Stimulated activated CD4-positive, alpha-beta T cell treated with anti-CD3 and anti-CD28 coated beads, Interleukin-4, amount 100 ng/mL, for 1 hour (primary cell): ENCODE measurements at regions not wholly inside any gene's neighbourhood (a gene's known extent, or its start where the extent isn't known, plus 50 kb on each side); places are given as distances from the start of the nearest gene placed in this dataset.
"Not testable (repeated sequence)": the region's sequence is repeated elsewhere in the genome, so short reads cannot be mapped to it uniquely, and the experiment has no call there.

Experiments
- DNase-seq: peaks from one replicate; pipeline ENCODE4 v3.0.0-alpha.2; 2020

DNA sequence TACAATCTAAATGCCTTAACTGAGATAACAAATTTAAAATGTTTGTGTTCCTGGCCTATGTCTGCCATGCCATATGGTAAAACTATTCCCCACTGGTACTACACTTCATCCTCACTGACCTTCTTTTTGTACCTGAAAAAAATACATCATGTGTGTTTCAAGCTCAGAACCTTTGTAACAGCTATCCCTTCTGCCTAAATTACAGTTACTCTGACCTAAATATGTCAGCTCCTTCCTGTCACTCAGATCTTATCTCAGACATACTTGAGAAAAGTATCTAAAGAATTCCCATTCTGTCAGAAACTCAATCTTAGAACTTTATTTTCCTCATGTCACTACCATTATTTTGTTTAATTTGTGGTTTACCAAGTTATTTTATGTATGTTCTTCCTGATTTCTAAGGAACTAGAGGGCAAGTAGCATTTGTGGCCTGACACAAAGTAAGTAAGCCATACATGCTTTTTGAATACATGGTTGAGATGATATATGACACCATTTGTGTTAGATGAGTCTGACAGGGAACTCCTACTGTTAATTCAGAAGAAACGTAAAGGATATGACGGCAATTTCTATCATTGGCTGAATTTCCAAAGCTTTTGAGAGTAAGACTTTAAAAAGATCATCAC is 456.5 kb upstream of the NDST3 start:
- DNase-seq, result no peak

DNA sequence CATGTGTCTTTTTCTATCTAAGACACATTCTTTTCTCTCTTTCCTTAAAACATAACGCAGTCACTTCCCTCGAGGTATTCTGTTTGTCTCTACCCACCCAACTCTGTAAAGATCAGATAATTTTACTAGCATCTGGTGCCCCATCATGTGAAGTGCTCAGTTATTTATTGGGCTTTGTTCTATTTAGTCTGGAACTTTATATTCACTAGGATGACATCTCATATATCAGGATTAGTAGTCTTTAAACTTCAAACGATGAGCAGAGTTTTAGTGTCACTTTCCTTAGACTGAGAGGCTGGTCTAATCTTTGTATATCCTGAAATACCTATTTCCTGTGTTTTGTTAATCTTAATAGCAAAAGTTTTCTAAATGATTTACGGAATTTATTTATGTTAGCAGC is 445.5 kb upstream of the NDST3 start:
- DNase-seq, result no peak

DNA sequence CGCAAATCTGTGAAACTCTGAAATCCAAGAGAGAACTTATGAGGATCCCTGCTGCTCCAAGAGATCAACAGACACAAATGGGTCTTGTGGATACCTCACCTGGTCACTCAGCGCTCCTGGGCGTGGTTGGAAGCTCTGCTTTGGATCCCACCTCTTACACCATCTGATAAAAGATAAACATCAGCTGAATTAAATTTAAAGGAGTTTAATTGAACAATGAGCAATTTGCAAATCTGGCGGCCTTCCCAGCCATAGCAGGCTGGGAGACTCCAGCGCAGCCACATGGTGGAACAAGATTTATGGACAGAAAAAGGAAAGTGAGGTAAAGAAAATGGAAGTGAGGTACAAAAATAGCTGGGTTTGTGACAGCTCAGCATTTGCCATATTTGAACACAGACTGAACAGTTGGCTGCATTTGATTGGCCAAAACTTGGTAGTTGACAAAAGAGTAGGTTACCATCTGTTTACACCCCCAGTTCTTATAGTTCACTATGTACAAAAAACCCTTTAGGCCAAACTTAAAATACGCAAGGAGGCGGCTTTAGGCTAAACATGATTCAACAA is 437.3 kb upstream of the NDST3 start:
- no peak for DNase-seq

DNA sequence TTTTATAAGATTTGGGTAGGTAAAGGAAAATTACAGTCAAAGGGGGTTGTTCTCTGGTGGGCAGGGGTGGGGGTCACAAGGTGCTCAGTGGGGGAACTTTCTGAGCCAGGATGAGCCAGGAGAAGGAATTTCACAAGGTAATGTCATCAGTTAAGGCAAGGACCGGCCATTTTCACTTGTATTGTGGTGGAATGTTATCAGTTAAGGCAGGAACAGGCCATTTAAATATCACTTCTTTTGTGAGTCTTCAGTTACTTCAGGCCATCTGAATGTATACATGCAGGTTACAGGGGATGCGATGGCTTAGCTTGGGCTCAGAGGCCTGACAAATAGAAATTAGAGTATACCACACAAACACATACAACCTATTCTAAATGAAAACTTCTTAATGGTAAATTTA is 434.9 kb upstream of the NDST3 start:
- DNase-seq, result not testable (repeated sequence)

DNA sequence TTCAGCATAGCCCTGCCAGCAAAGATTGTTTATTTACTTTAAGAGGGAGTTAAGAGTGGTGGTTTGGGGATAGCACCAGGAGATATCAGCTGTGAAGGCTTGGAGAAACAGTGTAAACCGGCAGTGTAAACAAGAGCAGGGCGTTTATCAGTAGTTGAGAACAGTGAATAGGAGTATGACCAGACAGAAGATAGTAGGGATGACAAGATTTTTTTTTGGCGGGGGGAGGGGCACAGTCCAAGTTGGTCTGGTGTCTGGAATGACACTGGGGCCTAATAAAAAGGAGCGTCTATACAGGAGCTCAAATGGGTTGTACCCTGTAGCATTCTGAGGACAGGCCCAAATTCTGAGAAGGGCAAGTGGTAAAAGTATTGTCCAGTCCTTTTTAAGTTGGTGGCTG is 433.4 kb upstream of the NDST3 start:
- not testable (repeated sequence) for DNase-seq

DNA sequence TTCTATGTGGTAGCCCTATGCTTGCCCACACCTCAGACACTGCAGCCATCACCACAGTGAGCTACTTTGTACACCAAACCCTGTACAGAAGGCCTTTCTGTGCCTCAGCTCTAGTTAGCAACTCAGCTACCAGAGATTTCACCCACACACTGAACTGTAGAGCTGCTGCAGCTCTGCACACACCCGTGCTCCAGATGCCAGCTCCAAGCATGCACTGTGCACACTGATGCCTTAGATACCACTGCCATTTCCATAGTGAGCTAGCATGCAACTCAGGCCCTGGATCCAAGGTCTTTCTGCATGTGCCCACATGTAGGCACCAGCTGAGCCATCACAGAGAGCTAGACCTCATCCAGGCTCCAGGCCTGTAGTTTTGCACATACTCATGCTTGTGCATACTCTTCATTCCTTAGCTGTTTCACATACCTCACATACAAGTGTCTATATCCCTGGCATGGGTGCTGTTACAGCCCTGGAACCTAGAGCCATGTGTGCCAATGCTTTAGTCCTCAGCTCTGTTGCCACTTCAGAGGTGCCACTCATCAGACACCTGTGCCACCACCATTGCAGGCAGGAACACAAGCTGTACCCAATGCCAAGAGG is 423.5 kb upstream of the NDST3 start:
- DNase-seq, result no peak

DNA sequence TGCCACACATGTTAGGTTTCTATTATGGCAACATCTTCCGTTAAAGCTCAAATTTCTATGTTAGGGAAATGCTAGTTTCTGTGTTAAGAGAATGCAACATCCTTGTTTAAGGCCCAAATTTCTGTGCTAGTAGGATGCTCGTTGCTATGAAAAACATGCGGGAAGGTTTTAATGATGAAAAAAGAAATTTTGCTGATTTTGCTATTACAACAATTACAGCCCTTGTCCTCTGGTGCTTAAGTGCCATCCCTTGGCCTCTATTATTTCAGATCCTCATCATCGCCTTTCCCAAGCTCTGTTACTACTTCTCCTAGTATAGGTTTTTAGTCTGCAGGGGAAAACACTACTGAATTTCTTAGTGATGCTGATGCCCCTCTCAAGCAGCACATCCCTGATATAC is 412.6 kb upstream of the NDST3 start:
- no peak for DNase-seq

DNA sequence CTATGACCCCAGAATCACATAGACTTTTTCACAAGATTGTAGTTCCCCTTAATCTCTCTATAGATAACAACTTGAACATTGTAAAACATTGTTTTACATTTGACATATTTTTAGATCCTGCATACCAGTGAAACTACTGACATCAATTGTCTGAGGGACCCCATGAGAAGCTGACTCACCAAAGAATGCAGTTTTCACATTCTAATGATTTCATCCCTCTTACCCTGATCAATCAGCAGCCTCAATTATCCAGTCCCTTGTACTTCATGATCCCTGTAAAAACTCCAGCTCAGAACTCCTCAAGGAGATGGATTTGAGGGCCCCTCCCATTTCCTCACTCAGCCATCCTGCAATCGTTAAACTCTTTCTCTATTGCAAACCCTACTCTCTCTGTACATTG is 411.0 kb upstream of the NDST3 start:
- no peak for DNase-seq

DNA sequence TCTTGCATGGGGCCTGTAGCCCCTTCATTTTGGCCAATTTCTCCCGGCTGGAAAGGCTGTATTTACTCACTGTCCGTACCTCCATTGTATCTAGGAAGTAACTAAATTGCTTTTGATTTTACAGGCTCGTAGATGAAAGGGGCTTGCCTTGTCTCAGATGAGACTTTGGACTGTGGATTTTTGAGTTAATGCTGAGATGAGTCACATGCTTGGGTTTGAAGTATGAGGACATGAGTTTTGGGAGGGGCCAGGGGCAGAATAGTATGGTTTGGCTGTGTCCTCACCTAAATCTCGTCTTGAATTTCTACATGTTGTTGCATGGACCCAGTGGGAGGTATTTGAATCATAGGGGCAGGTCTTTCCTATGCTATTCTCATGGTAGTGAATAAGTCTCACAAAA is 407.6 kb upstream of the NDST3 start:
- DNase-seq, result no peak

DNA sequence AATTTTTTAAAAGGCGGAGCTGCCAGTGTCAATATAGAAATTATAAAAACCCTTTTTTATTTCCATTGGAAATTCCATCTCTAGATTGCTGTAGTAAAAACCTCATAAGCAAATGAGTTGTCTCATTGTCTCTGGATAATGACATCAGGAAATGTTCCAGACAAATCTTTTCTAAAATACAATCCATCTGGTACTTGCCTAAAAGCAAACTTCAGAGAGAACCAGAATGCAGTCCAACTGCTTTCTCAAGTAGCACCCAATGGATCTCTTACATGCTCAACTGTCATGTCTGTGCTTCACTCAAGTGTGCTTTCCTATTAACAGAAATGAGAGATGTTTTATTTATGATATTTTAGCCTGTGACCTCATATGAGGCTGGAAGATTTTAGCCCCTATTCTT is 399.6 kb upstream of the NDST3 start:
- no peak for DNase-seq

DNA sequence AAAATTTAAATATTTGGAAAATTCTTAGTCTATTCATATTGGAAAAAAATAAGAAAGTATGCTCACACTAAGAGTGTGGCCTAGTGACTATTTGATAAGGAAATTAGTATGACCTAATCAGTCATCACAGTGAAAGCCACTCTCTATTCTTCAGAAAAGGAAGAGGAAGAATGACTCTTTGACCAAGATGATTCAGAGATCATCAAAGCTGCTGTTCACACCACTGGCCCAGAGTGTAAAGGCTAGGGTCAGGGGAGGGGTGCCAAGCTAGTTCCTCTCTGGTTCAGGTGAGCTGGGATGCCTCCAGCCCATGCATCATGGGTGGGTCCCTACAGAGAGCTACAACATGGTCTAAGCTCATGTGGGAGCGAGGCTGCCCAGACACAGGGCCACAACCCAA is 396.9 kb upstream of the NDST3 start:
- no peak for DNase-seq

DNA sequence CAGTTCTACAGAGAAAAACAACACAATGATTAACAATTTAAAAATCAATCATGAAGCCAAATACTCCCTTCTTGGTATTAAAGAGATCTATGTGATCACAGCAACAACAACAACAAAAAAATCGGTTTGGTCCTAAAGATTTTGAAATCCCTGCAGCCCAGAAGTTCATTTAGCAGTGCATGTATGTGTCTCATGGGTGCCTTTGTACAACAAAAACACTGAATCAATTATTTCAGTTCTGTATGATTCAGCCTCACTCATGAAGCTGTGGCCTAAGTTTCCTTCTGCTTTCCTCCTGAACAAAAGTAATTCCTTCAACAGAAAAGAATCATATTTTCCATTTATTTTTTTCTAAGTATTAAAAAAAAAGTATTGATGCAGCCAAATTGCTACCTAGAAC is 393.4 kb upstream of the NDST3 start:
- DNase-seq, result no peak

DNA sequence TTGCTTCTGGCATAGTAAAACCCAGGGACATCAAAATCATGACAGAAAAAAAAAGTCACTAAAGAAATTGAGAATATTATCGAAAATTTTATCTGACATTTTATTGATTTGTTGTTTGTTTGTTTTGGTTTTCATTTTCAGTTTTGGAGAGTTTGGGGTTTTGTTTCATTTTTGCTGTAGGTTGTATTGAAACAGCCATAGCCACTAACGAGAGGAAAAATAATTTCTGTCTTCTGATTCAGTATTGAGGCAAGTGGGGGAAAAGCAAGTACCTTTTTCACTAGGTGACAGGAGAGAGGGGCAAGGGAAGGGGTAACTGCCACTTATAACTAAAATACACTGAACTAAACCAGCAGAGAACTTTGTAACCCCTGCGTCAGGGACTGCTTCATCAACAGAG is 392.8 kb upstream of the NDST3 start:
- DNase-seq, result no peak

DNA sequence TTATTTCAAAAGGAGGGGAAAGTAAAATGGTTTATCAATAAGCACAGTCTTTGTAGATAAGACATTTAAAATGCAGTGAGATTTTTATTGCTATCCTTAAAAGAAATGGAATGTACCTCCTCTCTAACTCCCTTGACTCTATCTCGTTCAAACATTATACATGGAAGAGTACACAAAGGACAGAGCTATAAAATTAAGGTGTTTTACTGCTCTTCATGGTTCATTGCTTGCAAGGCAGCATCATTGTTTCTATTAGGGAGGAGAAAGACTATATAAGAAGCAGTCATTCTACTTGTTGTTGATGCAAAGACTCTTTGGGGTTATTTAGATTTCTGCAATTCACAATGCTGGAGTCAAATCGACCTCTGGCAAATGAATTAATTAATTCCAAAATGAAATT is 380.2 kb upstream of the NDST3 start:
- no peak for DNase-seq

DNA sequence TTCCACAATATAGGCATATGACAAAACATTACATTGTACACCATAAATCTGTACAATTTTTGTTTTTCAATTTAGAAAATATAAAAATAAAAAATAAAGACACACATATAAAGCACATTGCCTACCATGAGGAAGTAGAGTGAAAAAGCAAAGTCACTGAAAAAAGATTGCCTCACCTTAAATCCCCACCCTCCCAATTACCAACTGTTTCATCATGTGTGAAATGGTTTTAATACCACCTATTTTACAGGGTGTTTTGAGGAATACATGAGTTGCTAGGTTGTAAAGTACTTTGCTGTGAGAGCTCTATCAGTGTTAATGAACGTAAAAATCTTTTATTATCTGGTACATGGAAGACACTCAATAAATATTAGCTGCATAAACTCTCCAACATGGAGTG is 373.6 kb upstream of the NDST3 start:
- no peak for DNase-seq

DNA sequence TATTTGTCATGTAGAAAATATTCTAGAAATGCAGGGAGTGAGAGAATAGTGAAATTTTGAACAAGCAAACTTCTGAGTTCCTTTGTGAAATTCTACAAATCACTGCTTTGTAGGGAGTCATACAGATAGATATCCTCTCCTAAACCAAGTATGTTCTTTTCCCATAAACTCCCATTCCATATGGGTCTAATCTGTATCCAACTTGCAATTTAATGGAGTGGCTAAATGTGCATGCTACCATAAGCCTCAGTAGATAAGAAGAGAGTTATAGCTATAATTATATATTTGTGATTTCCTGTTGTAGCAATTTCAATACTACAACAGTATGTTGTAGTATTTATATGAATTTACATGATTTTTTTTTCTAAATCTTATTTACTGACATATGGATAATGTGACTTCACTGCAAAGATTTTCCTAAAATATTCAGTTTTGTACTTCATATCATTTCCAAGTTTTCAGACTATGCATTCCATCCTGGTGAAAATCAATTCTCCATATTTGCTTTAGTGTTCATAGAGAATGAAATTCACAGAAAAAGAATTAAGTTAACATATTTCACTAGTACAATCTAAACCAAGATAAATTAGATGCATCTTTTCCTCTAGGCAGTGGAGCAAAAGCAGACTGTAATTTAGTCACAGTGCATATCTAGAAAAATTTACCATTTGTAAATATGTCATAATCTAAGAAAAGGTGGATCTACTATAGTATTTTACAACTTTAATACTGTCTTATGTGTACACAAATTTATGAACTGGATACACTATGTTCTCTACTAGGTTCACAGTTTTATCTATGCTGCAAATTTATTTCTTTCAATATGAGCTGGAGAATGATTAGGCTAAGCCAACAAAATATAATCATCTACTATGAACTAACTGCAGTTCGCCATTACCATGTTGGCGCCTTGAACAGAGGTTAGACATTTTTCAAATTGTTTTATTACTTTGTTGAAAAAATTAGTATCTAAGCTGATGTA is 372.9 kb upstream of the NDST3 start:
- DNase-seq, result no peak

DNA sequence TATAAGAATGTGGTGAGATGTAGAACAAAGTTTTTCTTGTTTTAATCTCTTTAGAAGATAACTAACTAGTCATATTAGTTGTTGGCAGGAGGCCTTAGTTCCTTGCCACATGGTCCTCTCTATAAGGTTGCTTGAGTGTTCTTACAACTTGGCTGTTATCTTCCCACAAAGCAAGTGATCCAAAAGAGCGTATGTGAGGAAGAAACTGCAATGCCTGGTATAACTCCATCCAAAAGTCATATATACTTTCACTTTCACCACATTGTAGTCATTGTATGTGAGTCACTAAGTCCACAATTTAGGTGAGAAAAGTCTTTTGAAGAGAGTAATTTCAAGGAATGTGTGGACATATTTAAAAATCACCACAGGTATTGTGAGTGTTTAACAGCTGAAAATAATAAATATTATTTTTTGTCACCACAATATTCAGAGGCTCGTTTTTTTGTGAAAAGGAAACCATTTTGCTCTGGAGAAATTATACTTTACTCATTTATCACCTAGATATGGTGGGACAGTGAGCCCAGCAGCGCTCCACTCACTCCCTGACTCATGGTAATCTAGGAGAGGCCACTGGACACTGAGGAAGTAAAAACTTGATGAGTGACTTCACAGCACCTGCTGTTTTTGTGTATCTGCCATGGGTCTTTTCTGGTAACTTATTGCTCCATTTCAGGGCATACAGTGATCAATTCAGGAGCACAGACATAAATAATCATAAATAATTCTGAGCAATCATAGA is 369.4 kb upstream of the NDST3 start:
- no peak for DNase-seq

DNA sequence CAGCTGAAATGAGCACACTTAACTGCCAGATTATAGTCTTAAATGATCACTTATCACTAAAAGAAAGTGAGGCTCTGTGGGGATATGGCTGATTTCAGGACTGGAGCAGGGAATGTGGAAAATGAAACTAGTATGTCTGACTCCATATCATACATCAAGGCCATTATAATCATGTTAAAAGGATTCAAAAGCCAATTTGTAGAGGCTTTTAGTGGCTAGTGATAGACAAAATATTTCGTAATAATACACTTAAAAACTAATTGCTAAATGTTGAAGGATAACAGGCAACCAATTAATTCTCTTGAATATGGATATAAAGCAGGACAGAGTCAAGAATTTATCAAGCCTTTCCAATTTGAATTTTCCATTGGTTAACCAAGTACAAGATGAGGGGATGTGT is 358.1 kb upstream of the NDST3 start:
- DNase-seq, result no peak

DNA sequence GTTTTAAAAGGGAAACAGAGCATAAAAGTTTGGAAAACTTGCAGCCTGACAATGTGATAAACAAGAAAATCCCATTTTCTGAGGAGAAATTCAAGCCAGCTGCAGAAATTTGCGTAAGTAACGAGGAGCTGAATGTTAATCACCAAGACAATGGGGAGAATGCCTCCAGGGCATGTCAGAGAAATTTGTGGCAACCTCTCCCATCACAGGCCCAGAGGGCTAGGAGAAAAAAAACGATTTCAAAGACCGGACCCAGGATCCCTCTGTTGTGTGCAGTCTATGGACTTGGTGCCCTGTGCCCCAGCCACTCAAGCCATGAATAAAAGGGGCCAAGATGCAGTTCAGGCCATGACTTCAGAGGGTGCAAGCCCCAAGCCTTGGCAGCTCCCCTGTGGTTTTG is 355.4 kb upstream of the NDST3 start:
- no peak for DNase-seq

DNA sequence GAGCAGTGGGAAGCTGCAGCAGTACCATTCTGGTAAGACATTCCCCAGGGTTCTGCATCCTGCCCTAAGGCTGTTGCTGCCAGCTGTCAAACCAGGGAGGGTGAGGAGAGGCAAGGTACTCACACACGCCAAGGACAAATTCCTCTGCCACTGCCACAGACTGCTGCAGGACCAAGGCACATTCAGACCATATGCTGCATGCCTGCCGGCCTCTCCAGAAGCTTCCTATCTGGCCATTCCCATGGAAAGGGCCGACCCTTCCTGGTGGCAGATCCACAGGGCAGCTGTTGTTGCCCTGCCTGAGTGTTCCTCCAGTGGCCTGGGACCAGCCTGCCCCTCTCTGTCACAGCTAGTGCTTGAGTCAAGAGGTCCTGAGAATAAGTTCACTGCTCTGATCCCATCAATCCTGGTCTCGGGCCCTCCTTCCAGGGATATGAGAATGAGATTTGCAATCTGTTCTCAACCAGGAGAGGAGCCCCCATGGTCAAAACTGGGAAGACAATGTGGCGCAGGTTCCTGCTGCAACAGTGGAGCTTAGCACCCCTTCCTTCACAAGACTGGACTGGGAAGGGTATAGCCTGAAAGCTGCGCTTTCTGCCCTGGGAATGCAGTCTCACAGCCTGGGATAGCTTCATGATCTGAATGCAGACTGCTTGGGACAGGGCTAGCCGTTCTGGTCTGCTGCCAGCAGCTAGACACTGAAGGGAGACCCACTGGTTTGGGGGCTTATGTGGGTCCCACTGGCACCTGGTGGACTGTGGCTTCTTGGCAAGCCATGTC is 342.5 kb upstream of the NDST3 start:
- DNase-seq, result no peak

DNA sequence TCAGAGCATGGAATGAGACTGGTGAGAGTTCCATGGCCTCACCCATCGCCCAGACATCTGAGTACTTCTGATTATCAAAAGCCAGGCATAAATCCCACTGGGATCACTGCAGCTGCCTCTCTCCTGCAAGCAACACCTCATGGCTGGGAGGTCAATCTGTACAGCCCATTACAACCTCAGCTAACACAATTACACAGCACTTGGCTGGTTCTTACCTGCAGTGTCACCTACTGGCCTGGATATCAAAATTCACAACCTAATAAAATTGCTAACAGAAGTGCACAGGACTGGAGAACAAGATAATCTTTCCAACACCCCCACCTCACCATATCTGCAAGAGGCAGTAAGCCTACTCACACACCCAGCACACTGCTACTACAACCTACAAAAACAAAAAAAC is 341.7 kb upstream of the NDST3 start:
- no peak for DNase-seq

DNA sequence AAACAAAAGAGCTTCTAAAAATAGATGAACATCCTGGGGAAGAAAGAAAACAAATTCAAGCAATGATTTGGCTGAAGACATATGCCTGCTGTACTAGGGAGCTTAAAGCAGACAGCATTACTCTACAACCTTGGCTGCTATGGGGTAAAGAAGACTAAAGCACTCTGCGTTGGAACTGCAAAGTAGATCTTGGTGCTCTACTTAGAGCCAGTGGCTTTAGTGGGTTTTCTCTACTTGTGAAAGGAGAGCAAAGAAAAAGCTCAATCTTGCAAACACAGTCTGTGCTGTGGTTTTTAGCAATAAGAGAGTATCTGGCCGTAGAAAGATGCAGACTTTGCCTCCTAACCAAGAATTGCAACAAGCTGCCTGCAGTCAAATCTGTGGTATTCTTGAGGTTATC is 334.7 kb upstream of the NDST3 start:
- no peak for DNase-seq
